ENCODE measurements at regions not wholly inside any gene's neighbourhood (a gene's known extent, or its start where the extent isn't known, plus 50 kb on each side); places are given as distances from the start of the nearest gene placed in this dataset.

DNA sequence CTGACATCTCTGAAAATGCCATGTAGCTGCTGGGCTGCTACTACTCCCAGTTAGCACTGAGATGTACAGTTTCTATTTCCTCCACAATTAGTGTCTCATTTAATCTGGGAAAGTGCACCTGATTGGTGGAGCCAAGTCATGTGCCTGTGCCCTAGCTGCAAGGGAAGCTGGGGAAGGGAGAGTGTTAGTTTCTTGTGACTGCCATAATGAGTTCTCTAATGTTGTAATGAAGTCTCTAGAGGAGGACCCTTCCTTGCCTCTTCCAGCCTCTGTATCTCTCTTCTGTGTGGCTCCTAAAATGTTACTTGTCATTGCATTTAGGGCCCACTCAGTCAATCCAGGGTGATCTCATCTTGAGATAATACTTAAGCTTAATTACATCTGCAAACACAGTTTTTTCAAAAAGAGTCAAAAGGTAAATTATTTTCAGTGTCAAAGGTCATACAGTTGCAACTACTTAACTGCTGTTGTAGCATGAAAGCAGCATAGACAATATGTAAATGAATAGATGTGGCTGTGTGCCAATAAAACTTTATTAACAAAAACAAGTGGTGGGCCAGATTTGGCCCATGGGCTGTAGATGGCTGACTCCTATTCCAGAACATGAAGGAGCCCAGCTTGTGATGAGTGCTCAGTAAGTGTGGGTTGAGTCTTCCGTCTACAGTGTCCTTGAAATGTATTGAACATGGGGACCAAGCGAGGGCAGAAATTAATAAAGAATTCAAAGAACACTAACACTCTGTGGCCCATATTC, 137.2 kb upstream of the MAP1LC3B2 start:
- TF ChIP-seq, protein P1, sequence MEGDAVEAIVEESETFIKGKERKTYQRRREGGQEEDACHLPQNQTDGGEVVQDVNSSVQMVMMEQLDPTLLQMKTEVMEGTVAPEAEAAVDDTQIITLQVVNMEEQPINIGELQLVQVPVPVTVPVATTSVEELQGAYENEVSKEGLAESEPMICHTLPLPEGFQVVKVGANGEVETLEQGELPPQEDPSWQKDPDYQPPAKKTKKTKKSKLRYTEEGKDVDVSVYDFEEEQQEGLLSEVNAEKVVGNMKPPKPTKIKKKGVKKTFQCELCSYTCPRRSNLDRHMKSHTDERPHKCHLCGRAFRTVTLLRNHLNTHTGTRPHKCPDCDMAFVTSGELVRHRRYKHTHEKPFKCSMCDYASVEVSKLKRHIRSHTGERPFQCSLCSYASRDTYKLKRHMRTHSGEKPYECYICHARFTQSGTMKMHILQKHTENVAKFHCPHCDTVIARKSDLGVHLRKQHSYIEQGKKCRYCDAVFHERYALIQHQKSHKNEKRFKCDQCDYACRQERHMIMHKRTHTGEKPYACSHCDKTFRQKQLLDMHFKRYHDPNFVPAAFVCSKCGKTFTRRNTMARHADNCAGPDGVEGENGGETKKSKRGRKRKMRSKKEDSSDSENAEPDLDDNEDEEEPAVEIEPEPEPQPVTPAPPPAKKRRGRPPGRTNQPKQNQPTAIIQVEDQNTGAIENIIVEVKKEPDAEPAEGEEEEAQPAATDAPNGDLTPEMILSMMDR (IDR thresholded peaks at IDR 0.05; ENCODE audit: extremely low read depth in 1 of 2, insufficient read depth in 1 of 2, low read depth in 1 of 2, low read length in 2 of 2), result no peak
- TF ChIP-seq, protein P2, sequence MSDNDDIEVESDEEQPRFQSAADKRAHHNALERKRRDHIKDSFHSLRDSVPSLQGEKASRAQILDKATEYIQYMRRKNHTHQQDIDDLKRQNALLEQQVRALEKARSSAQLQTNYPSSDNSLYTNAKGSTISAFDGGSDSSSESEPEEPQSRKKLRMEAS (IDR thresholded peaks at IDR 0.05; ENCODE audit: insufficient read depth, insufficient read length), result no peak
- no peak for TF ChIP-seq POLR2A (IDR thresholded peaks at IDR 0.05; ENCODE audit: low read depth, low read length)
